OCI-LY1 (cell line): ENCODE measurements at regions not wholly inside any gene's neighbourhood (a gene's known extent, or its start where the extent isn't known, plus 50 kb on each side); places are given as distances from the start of the nearest gene placed in this dataset.

ENCODE experiments used
- H2AFZ ChIP-seq: fragments of 200-600 bp; sonication (generic), shearing (Covaris generic); 2 replicates; pipeline ENCODE4 v1.6.0; 2014; ENCODE audit warnings: antibody characterized with exemption, mild to moderate bottlenecking, low read length
- H3F3A ChIP-seq: fragments of 200-600 bp; sonication (generic), shearing (Covaris generic); 2 replicates; pipeline ENCODE4 v1.6.0; 2014; ENCODE audit warnings: mild to moderate bottlenecking, antibody characterized with exemption, low read length, moderate library complexity; ENCODE audit not compliant: insufficient read depth
- H3K27ac ChIP-seq: fragments of 200-600 bp; sonication (generic); 2 replicates; pipeline ENCODE4 v1.5.1; 2014; ENCODE audit warnings: low read length, mixed run types, mild to moderate bottlenecking, low read depth; ENCODE audit not compliant: poor library complexity, severe bottlenecking
- H3K27me3 ChIP-seq: fragments of 200-600 bp; sonication (generic); 2 replicates; pipeline ENCODE4 v1.6.0; 2014; ENCODE audit warnings: antibody characterized with exemption, mild to moderate bottlenecking, low read length, moderate library complexity; ENCODE audit not compliant: insufficient read depth
- H3K36me3 ChIP-seq: fragments of 200-600 bp; sonication (generic); 2 replicates; pipeline ENCODE4 v1.6.1; 2014; ENCODE audit warnings: mild to moderate bottlenecking, antibody characterized with exemption, low read length, moderate library complexity, mixed read lengths; ENCODE audit not compliant: insufficient read depth
- H3K4me1 ChIP-seq: fragments of 200-600 bp; sonication (generic); 2 replicates; pipeline ENCODE4 v1.5.1; 2014; ENCODE audit warnings: mild to moderate bottlenecking, low read length, moderate library complexity; ENCODE audit not compliant: insufficient read depth, severe bottlenecking
- H3K4me2 ChIP-seq: fragments of 200-600 bp; sonication (generic), shearing (Covaris generic); 2 replicates; pipeline ENCODE4 v1.6.1; 2014; ENCODE audit warnings: low read length
- H3K4me3 ChIP-seq: fragments of 200-600 bp; sonication (generic); 2 replicates; pipeline ENCODE4 v1.5.1; 2014; ENCODE audit warnings: low read length, low read depth, mild to moderate bottlenecking, mixed read lengths; ENCODE audit not compliant: poor library complexity, severe bottlenecking
- H3K79me2 ChIP-seq: fragments of 200-600 bp; shearing (Covaris generic); 2 replicates; pipeline ENCODE4 v1.6.1; 2016; ENCODE audit warnings: mixed run types, low read length, mixed read lengths; ENCODE audit not compliant: insufficient read depth
- H3K9ac ChIP-seq: fragments of 200-600 bp; sonication (generic), shearing (Covaris generic); 2 replicates; pipeline ENCODE4 v1.6.1; 2014; ENCODE audit warnings: mild to moderate bottlenecking, low read length, mixed read lengths
- H3K9me2 ChIP-seq: fragments of 200-600 bp; sonication (generic), shearing (Covaris generic); 2 replicates; pipeline ENCODE4 v1.6.1; 2014; ENCODE audit warnings: low read depth, mild to moderate bottlenecking, low read length, mixed read lengths
- H3K9me3 ChIP-seq: fragments of 200-600 bp; shearing (Covaris generic); 2 replicates; pipeline ENCODE4 v1.6.1; 2014; ENCODE audit warnings: low read length, mixed read lengths
- H4K20me1 ChIP-seq: fragments of 200-600 bp; sonication (generic), shearing (Covaris generic); 2 replicates; pipeline ENCODE4 v1.6.0; 2016; ENCODE audit warnings: mild to moderate bottlenecking, low read length; ENCODE audit not compliant: insufficient read depth
- EZH2 ChIP-seq: fragments of 200-600 bp; sonication (generic), shearing (Covaris generic); IDR thresholded peaks from 2 replicates; pipeline ENCODE4 v1.8.0; 2017; ENCODE audit warnings: borderline replicate concordance, mixed run types, mild to moderate bottlenecking, antibody characterized with exemption, low read length, moderate library complexity, mixed read lengths
- TF ChIP-seq, protein P1 (sequence below): fragments of 200-600 bp; sonication (generic), shearing (Covaris generic); IDR thresholded peaks from 2 replicates; pipeline ENCODE4 v1.5.1; 2017; ENCODE audit warnings: mild to moderate bottlenecking, antibody characterized with exemption, low read length, moderate library complexity, mixed read lengths

- H3K79me2 ChIP-seq, result no peaks in the 10 kb centered on the region
- H3F3A ChIP-seq, result no peaks in the 10 kb centered on the region
- H2AFZ ChIP-seq, result no peak overlapping the region
- H3K36me3 ChIP-seq, result no peaks in the 10 kb centered on the region
- no peaks in the 10 kb centered on the region for H4K20me1 ChIP-seq
- H3K9me2 ChIP-seq, result no peaks in the 10 kb centered on the region
- H3K9ac ChIP-seq, result no peak overlapping the region
- H3K27me3 ChIP-seq, result no peaks in the 10 kb centered on the region
- no peaks in the 10 kb centered on the region for H3K4me1 ChIP-seq
- no peak overlapping the region for H3K4me3 ChIP-seq
- H3K4me2 ChIP-seq, result no peak overlapping the region
- TF ChIP-seq, protein P1, sequence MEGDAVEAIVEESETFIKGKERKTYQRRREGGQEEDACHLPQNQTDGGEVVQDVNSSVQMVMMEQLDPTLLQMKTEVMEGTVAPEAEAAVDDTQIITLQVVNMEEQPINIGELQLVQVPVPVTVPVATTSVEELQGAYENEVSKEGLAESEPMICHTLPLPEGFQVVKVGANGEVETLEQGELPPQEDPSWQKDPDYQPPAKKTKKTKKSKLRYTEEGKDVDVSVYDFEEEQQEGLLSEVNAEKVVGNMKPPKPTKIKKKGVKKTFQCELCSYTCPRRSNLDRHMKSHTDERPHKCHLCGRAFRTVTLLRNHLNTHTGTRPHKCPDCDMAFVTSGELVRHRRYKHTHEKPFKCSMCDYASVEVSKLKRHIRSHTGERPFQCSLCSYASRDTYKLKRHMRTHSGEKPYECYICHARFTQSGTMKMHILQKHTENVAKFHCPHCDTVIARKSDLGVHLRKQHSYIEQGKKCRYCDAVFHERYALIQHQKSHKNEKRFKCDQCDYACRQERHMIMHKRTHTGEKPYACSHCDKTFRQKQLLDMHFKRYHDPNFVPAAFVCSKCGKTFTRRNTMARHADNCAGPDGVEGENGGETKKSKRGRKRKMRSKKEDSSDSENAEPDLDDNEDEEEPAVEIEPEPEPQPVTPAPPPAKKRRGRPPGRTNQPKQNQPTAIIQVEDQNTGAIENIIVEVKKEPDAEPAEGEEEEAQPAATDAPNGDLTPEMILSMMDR, result no peak
- no peak for TF ChIP-seq EZH2
- H3K27ac ChIP-seq, result no peak overlapping the region
- no peaks in the 10 kb centered on the region for H3K9me3 ChIP-seq
Observed at GRCh38 chr17:65430209-65430833, 131.1 kb downstream of the AXIN2 start.

GRCh38 chr17:65423346-65424140 lies 137.9 kb downstream of the AXIN2 start:
- no peaks in the 10 kb centered on the region for H3K36me3 ChIP-seq
- no peaks in the 10 kb centered on the region for H3F3A ChIP-seq
- no peaks in the 10 kb centered on the region for H4K20me1 ChIP-seq
- H3K9ac ChIP-seq, result no peak overlapping the region
- no peaks in the 10 kb centered on the region for H3K9me2 ChIP-seq
- 0 out of 2 replicates have a peak, but pooled peaks cover 4% of the 10 kb centered on the region for H3K9me3 ChIP-seq
- H3K79me2 ChIP-seq, result no peaks in the 10 kb centered on the region
- no peaks in the 10 kb centered on the region for H3K27me3 ChIP-seq
- no peak overlapping the region for H3K27ac ChIP-seq
- TF ChIP-seq, protein P1, result no peak
- TF ChIP-seq EZH2, result no peak
- no peaks in the 10 kb centered on the region for H3K4me1 ChIP-seq
- no peak overlapping the region for H3K4me3 ChIP-seq
- no peak overlapping the region for H3K4me2 ChIP-seq
- no peak overlapping the region for H2AFZ ChIP-seq

DNA sequence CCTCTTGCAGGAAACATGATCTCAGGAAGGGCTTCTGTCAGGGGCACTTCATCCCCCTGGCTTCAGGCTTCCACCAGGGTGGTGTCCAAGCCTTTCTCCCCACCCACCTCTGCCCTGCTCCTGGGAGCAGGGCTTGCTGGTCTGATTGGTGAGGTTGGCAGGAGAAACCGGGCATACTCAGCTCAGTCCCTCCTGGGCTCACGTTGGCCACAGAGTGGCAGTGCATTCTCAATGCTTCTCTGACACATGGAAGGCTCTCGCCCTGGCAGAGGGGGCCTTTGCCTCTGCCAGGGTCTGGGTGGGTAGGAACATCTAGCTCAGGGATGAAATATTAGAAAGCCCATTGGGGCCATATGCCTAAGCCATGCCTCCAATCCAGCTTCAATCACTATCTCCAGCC lies 142.8 kb downstream of the AXIN2 start:
- H3K79me2 ChIP-seq, result no peaks in the 10 kb centered on the region
- TF ChIP-seq EZH2, result no peak
- TF ChIP-seq, protein P1, result no peak

More for the DNA sequence above, 142.8 kb downstream of the AXIN2 start:
- Histone ChIP-seq H3K4me2 (no peak overlapping the region), H3K9me2 (no peaks in the 10 kb centered on the region), H3K4me1 (no peaks in the 10 kb centered on the region), H3K9ac (no peak overlapping the region), H3K9me3 (0 out of 2 replicates have a peak, but pooled peaks cover 4% of the 10 kb centered on the region), H4K20me1 (no peaks in the 10 kb centered on the region), H3K27ac (no peak overlapping the region), H2AFZ (no peak overlapping the region), H3F3A (no peaks in the 10 kb centered on the region), H3K27me3 (no peaks in the 10 kb centered on the region; the same call in 1 of the 2 replicates), H3K36me3 (no peaks in the 10 kb centered on the region), H3K4me3 (no peak overlapping the region)
